ENCODE measurements at regions not wholly inside any gene's neighbourhood (a gene's known extent, or its start where the extent isn't known, plus 50 kb on each side); places are given as distances from the start of the nearest gene placed in this dataset.

GRCh38 chr12:66066137-66066928 lies 64.2 kb downstream of the LLPH start:
- POLR2A ChIA-PET: no interaction called here
- Mint-ChIP-seq H3K36me3 (ENCODE audit: low read depth) (no peaks in the 10 kb centered on the region), H3K27ac (no peak overlapping the region), H3K27me3 (peaks cover 5% of the 10 kb centered on the region), H3K9me3 (no peaks in the 10 kb centered on the region), H3K4me1 (ENCODE audit: low read depth) (peaks cover 18% of the 10 kb centered on the region), H3K4me3 (no peak overlapping the region)
- intact Hi-C loops (cut with micrococcal nuclease): no loop called here
- ATAC-seq: peak; percentile 67
- peak; percentile 35 for DNase-seq
- CTCF ChIA-PET: no interaction called here
- no peak for TF ChIP-seq CTCF (IDR thresholded peaks at IDR 0.05)

- H3K4me1 Mint-ChIP-seq (ENCODE audit: low read depth): peaks cover 18% of the 10 kb centered on the region
- no peak overlapping the region for H3K4me3 Mint-ChIP-seq
- no peaks in the 10 kb centered on the region for H3K9me3 Mint-ChIP-seq
- H3K36me3 Mint-ChIP-seq (ENCODE audit: low read depth): no peaks in the 10 kb centered on the region
- no peak overlapping the region for H3K27ac Mint-ChIP-seq
- intact Hi-C loops (cut with micrococcal nuclease): no loop called here
- ChIA-PET POLR2A (no interaction called here), CTCF (no interaction called here)
- H3K27me3 Mint-ChIP-seq: peaks cover 6% of the 10 kb centered on the region
- TF ChIP-seq CTCF (IDR thresholded peaks at IDR 0.05): no peak
- no peak for DNase-seq
- ATAC-seq: no peak
Observed at GRCh38 chr12:66065641-66066136, 64.9 kb downstream of the LLPH start.

GRCh38 chr12:66065150-66065549 lies 65.4 kb downstream of the LLPH start:
- Mint-ChIP-seq H3K4me3 (no peak overlapping the region), H3K27me3 (peaks cover 8% of the 10 kb centered on the region), H3K9me3 (no peaks in the 10 kb centered on the region), H3K4me1 (ENCODE audit: low read depth) (peaks cover 18% of the 10 kb centered on the region), H3K27ac (no peak overlapping the region), H3K36me3 (ENCODE audit: low read depth) (no peaks in the 10 kb centered on the region)
- no peak for ATAC-seq
- CTCF ChIA-PET: no interaction called here
- POLR2A ChIA-PET: no interaction called here
- DNase-seq: no peak
- no peak for TF ChIP-seq CTCF (IDR thresholded peaks at IDR 0.05)
- intact Hi-C loops (cut with micrococcal nuclease): no loop called here

- Mint-ChIP-seq H3K9me3 (no peaks in the 10 kb centered on the region), H3K27ac (no peak overlapping the region), H3K36me3 (ENCODE audit: low read depth) (no peaks in the 10 kb centered on the region), H3K4me1 (ENCODE audit: low read depth) (peaks cover 18% of the 10 kb centered on the region), H3K27me3 (peaks cover 12% of the 10 kb centered on the region), H3K4me3 (no peak overlapping the region)
- no peak for ATAC-seq
- no peak for DNase-seq
- CTCF ChIA-PET: interaction anchor here (0.8 to 1.3 kb wide), 2 partner anchors 21 to 28 kb away, joined by 3 read pairs; no protein-coding TSS in a partner anchor
- intact Hi-C loops (cut with micrococcal nuclease): no loop called here
- TF ChIP-seq CTCF (IDR thresholded peaks at IDR 0.05): no peak
- POLR2A ChIA-PET: no interaction called here
Observed at GRCh38 chr12:66063916-66064315, 66.6 kb downstream of the LLPH start.

GRCh38 chr12:66062290-66062625 lies 68.3 kb downstream of the LLPH start:
- POLR2A ChIA-PET: no interaction called here
- H3K4me1 Mint-ChIP-seq (ENCODE audit: low read depth): peaks cover 17% of the 10 kb centered on the region
- no peak overlapping the region for H3K4me3 Mint-ChIP-seq
- H3K27me3 Mint-ChIP-seq: peaks cover 12% of the 10 kb centered on the region
- DNase-seq (no peak), ATAC-seq (no peak)
- TF ChIP-seq CTCF (IDR thresholded peaks at IDR 0.05): no peak
- no peaks in the 10 kb centered on the region for H3K9me3 Mint-ChIP-seq
- intact Hi-C loops (cut with micrococcal nuclease): no loop called here
- no peaks in the 10 kb centered on the region for H3K36me3 Mint-ChIP-seq (ENCODE audit: low read depth)
- CTCF ChIA-PET: no interaction called here
- H3K27ac Mint-ChIP-seq: no peak overlapping the region
